IgD-negative memory B cell (primary cell): ENCODE measurements at regions not wholly inside any gene's neighbourhood (a gene's known extent, or its start where the extent isn't known, plus 50 kb on each side); places are given as distances from the start of the nearest gene placed in this dataset.

Experiments used
- H3K27ac Mint-ChIP-seq, 3 donors: one replicate each; pipeline ENCODE4 v1.8.0; 2020 to 2022; ENCODE audit warnings: mild to moderate bottlenecking in 3 of 3, mixed read lengths in 3 of 3, moderate library complexity in 1 of 3
- H3K27me3 Mint-ChIP-seq: one replicate; pipeline ENCODE4 v1.8.0; 2021; ENCODE audit warnings: mixed read lengths
- H3K36me3 Mint-ChIP-seq: one replicate; pipeline ENCODE4 v1.8.0; 2020; ENCODE audit warnings: mild to moderate bottlenecking, mixed read lengths
- H3K4me1 Mint-ChIP-seq, 3 donors: one replicate each; pipeline ENCODE4 v1.8.0; 2020 to 2022; ENCODE audit warnings: mixed read lengths in 3 of 3, mild to moderate bottlenecking in 1 of 3
- H3K4me3 Mint-ChIP-seq, 4 donors: one replicate each; pipeline ENCODE4 v1.8.0; 2020 to 2022; ENCODE audit warnings: mild to moderate bottlenecking in 4 of 4, mixed read lengths in 4 of 4, moderate library complexity in 3 of 4
- H3K9me3 Mint-ChIP-seq, 3 donors: one replicate each; pipeline ENCODE4 v1.8.0; 2020 to 2021; ENCODE audit warnings: mixed read lengths in 3 of 3, mild to moderate bottlenecking in 1 of 3

- H3K36me3 Mint-ChIP-seq, result peaks cover 3% of the 10 kb centered on the region
- no peak overlapping the region for H3K4me3 Mint-ChIP-seq
- H3K27me3 Mint-ChIP-seq, result peaks cover 7% of the 10 kb centered on the region
- no peaks in the 10 kb centered on the region for H3K4me1 Mint-ChIP-seq
- H3K27ac Mint-ChIP-seq, result no peak overlapping the region
- no peaks in the 10 kb centered on the region for H3K9me3 Mint-ChIP-seq
These were observed 93.2 kb downstream of the C17orf67 start for GRCh38 chr17:56740481-56740880.
